H1 (cell line): ENCODE measurements at regions not wholly inside any gene's neighbourhood (a gene's known extent, or its start where the extent isn't known, plus 50 kb on each side); places are given as distances from the start of the nearest gene placed in this dataset.

Experiments
- CTCF ChIA-PET: fragments of 300-600 bp; sonication (Branson Sonifier 250); formaldehyde crosslinking; loops from one replicate; lab custom pipeline; 2021; ENCODE audit not compliant: partially characterized antibody; lab: Charles Lee
- POLR2A ChIA-PET: fragments of 300-600 bp; sonication (Branson Sonifier 250); formaldehyde crosslinking; loops from one replicate; lab custom pipeline; 2021; ENCODE audit warnings: inconsistent platforms; ENCODE audit not compliant: partially characterized antibody; lab: Charles Lee
- DNase-seq, 2 experiments: peaks; one replicate each; pipeline versions ENCODE4 v3.0.0 to v3.0.0-alpha.2; 2010 to 2022; ENCODE audit warnings: low spot score in 2 of 2, low read depth in 1 of 2, mixed read lengths in 1 of 2
- FAIRE-seq: peaks from 2 replicates; lab custom pipeline; 2011; peaks lifted over from hg19 to GRCh38; lab: Jason Lieb, UNC
- H2AFZ ChIP-seq: 2 replicates; pipeline ENCODE4 v1.8.1; 2012; ENCODE audit warnings: low read length, inconsistent platforms
- H2AK5ac ChIP-seq: 2 replicates; pipeline ENCODE4 v1.6.1; 2013; ENCODE audit warnings: low read depth, low read length
- H2BK120ac ChIP-seq: replicated peaks from 2 replicates; pipeline ENCODE3; 2013; ENCODE audit warnings: low read depth, low read length, inconsistent platforms
- H2BK12ac ChIP-seq: 2 replicates; pipeline ENCODE4 v1.6.1; 2013; ENCODE audit warnings: low read depth, low read length
- H2BK15ac ChIP-seq: 2 replicates; pipeline ENCODE4 v1.6.1; 2013; ENCODE audit warnings: low read length
- H2BK20ac ChIP-seq: 2 replicates; pipeline ENCODE4 v1.6.1; 2013; ENCODE audit warnings: low read length
- H2BK5ac ChIP-seq: 2 replicates; pipeline ENCODE4 v1.6.1; 2013; ENCODE audit warnings: low read depth, low read length
- H3K14ac ChIP-seq: 2 replicates; pipeline ENCODE4 v1.6.1; 2013; ENCODE audit warnings: inconsistent platforms; ENCODE audit not compliant: insufficient read length
- H3K18ac ChIP-seq: 2 replicates; pipeline ENCODE4 v1.6.1; 2013; ENCODE audit warnings: low read length; ENCODE audit errors: extremely low read depth
- H3K23ac ChIP-seq: 2 replicates; pipeline ENCODE4 v1.6.1; 2013; ENCODE audit warnings: inconsistent platforms; ENCODE audit not compliant: insufficient read length
- H3K23me2 ChIP-seq: 2 replicates; pipeline ENCODE4 v1.6.1; 2013; ENCODE audit warnings: low read depth, low read length
- H3K27ac ChIP-seq: 2 replicates; pipeline ENCODE4 v1.6.1; 2011; ENCODE audit warnings: low read depth, low read length, inconsistent platforms
- H3K27me3 ChIP-seq, 4 experiments: replicated peaks in 1 of 4; 1 replicate in 1 of 4; 2 replicates in 3 of 4; pipeline versions ENCODE4 v1.6.1 to v1.8.1; 2011 to 2013; ENCODE audit warnings: low read length in 3 of 4, mild to moderate bottlenecking in 3 of 4, inconsistent platforms in 2 of 4, mixed read lengths in 2 of 4, moderate library complexity in 1 of 4; ENCODE audit not compliant: control insufficient read depth in 3 of 4, insufficient read depth in 3 of 4; ENCODE audit errors: extremely low read depth in 1 of 4
- H3K36me3 ChIP-seq, 4 experiments: 2 replicates each; pipeline versions ENCODE4 v1.6.1 to v1.8.1; 2011 to 2013; ENCODE audit warnings: mild to moderate bottlenecking in 4 of 4, low read length in 3 of 4, moderate library complexity in 2 of 4, control low read depth in 1 of 4, inconsistent platforms in 1 of 4; ENCODE audit not compliant: insufficient read depth in 4 of 4, control insufficient read depth in 2 of 4
- H3K4ac ChIP-seq: replicated peaks from 2 replicates; pipeline ENCODE3; 2013; ENCODE audit warnings: low read length, low read depth, mixed read lengths, inconsistent platforms; ENCODE audit not compliant: insufficient read length
- H3K4me1 ChIP-seq, 4 experiments: replicated peaks in 1 of 4; 1 replicate in 1 of 4; 2 replicates in 3 of 4; pipeline versions ENCODE4 v1.6.1 to v1.8.1; 2011 to 2013; ENCODE audit warnings: low read length in 3 of 4, inconsistent platforms in 2 of 4, mixed read lengths in 1 of 4; ENCODE audit not compliant: insufficient read depth in 4 of 4, control insufficient read depth in 3 of 4
- H3K4me2 ChIP-seq, 2 experiments: 2 replicates each; pipeline versions ENCODE4 v1.6.1 to v1.8.1; 2011 to 2013; ENCODE audit warnings: low read depth in 2 of 2, low read length in 2 of 2, control low read depth in 1 of 2, inconsistent platforms in 1 of 2, mild to moderate bottlenecking in 1 of 2; ENCODE audit not compliant: insufficient read depth in 1 of 2
- H3K4me3 ChIP-seq, 4 experiments: fragments of 200-600, 300-600 bp in 1 of 4; sonication (generic), shearing (Covaris generic), sonication (Bioruptor Twin) in 1 of 4; 2 replicates each; pipeline versions ENCODE4 v1.5.1 to v1.8.1; 2011 to 2016; ENCODE audit warnings: low read length in 4 of 4, low read depth in 3 of 4, control low read depth in 2 of 4, inconsistent platforms in 2 of 4, mild to moderate bottlenecking in 2 of 4, mixed read lengths in 1 of 4, moderate library complexity in 1 of 4; ENCODE audit not compliant: insufficient read depth in 2 of 4; ENCODE audit errors: extremely low read depth in 1 of 4
- H3K56ac ChIP-seq: replicated peaks from 2 replicates; pipeline ENCODE3; 2013; ENCODE audit warnings: low read depth, mild to moderate bottlenecking, mixed read lengths, low read length, inconsistent platforms; ENCODE audit not compliant: insufficient read length
- H3K79me1 ChIP-seq: 2 replicates; pipeline ENCODE4 v1.6.1; 2013; ENCODE audit warnings: low read depth, low read length, control low read depth
- H3K79me2 ChIP-seq, 2 experiments: 2 replicates each; pipeline versions ENCODE4 v1.6.1 to v1.8.1; 2012 to 2013; ENCODE audit warnings: low read length in 2 of 2, mild to moderate bottlenecking in 2 of 2, inconsistent platforms in 1 of 2; ENCODE audit not compliant: insufficient read depth in 2 of 2, control insufficient read depth in 1 of 2
- H3K9ac ChIP-seq, 4 experiments: replicated peaks in 1 of 4; 1 replicate in 1 of 4; 2 replicates in 3 of 4; pipeline versions ENCODE4 v1.6.1 to v1.8.1; 2011 to 2013; ENCODE audit warnings: low read depth in 3 of 4, low read length in 3 of 4, control low read depth in 2 of 4, mild to moderate bottlenecking in 2 of 4, moderate library complexity in 2 of 4, inconsistent platforms in 1 of 4; ENCODE audit errors: extremely low read depth in 1 of 4
- H3K9me3 ChIP-seq, 2 experiments: 2 replicates each; pipeline versions ENCODE4 v1.6.1 to v1.8.1; 2012 to 2013; ENCODE audit warnings: mild to moderate bottlenecking in 2 of 2, moderate library complexity in 2 of 2, control low read depth in 1 of 2, inconsistent platforms in 1 of 2, low read depth in 1 of 2, low read length in 1 of 2, mixed read lengths in 1 of 2; ENCODE audit not compliant: insufficient read depth in 2 of 2
- H4K20me1 ChIP-seq, 2 experiments: replicated peaks in 1 of 2; 2 replicates each; pipeline versions ENCODE3 to v1.8.1; 2011 to 2013; ENCODE audit warnings: inconsistent platforms in 2 of 2, low read length in 2 of 2, mild to moderate bottlenecking in 1 of 2; ENCODE audit not compliant: insufficient read depth in 2 of 2, control insufficient read depth in 1 of 2
- H4K5ac ChIP-seq: 2 replicates; pipeline ENCODE4 v1.6.1; 2013; ENCODE audit warnings: low read length, low read depth, mixed read lengths, inconsistent platforms; ENCODE audit not compliant: insufficient read length
- H4K8ac ChIP-seq: 2 replicates; pipeline ENCODE4 v1.8.0; 2013; ENCODE audit warnings: mild to moderate bottlenecking, moderate library complexity, low read length, inconsistent platforms; ENCODE audit not compliant: insufficient read depth; ENCODE audit errors: extremely low read depth
- H4K91ac ChIP-seq: replicated peaks from 2 replicates; pipeline ENCODE3; 2013; ENCODE audit warnings: low read length, mixed read lengths, inconsistent platforms; ENCODE audit not compliant: insufficient read length
- ASH2L ChIP-seq: fragments of 200-600, 300-600 bp; sonication (generic); IDR thresholded peaks from one replicate; pipeline ENCODE4 v1.7.1; 2017; ENCODE audit warnings: low read length
- ATF3 ChIP-seq: IDR thresholded peaks from 2 replicates; pipeline ENCODE4 v1.6.1; 2011; ENCODE audit warnings: low read depth, mild to moderate bottlenecking, low read length; ENCODE audit not compliant: insufficient read depth
- BCL11A ChIP-seq, 2 experiments: IDR thresholded peaks; one replicate each; pipeline ENCODE4 v1.6.1; 2011; ENCODE audit warnings: low read depth in 2 of 2, low read length in 2 of 2, mild to moderate bottlenecking in 2 of 2
- RAD21 ChIP-seq, 2 experiments: IDR thresholded peaks in 1 of 2; conservative IDR thresholded peaks in 1 of 2; 2 replicates each; pipeline ENCODE4 v1.6.1; 2011; ENCODE audit warnings: low read depth in 2 of 2, low read length in 2 of 2, improper control_type of control experiment in 1 of 2, inconsistent platforms in 1 of 2, mild to moderate bottlenecking in 1 of 2, moderate library complexity in 1 of 2
- SRF ChIP-seq: IDR thresholded peaks from 2 replicates; pipeline ENCODE4 v1.6.1; 2011; ENCODE audit warnings: mild to moderate bottlenecking, low read depth, low read length, moderate library complexity
- YY1 ChIP-seq: IDR thresholded peaks from 2 replicates; pipeline ENCODE4 v1.6.1; 2011; ENCODE audit warnings: low read depth, mild to moderate bottlenecking, low read length
- WGBS, 2 experiments: shearing (Covaris generic) in 1 of 2; methylation state at CpG; one replicate each; pipeline versions ENCODE4 v1.1.6 to v1.1.7; 2013 to 2015; ENCODE audit warnings: low lambda C conversion rate in 2 of 2, mixed read lengths in 2 of 2, inconsistent platforms in 1 of 2, low coverage in 1 of 2, missing lambda C conversion rate in 1 of 2; ENCODE audit not compliant: insufficient replicate concordance in 2 of 2, insufficient coverage in 1 of 2, insufficient read length in 1 of 2; ENCODE audit errors: extremely low coverage in 1 of 2, missing lambda C conversion rate in 1 of 2; 5-methylcytosine and 5-hydroxymethylcytosine counted together

- H2AFZ ChIP-seq = no peak overlapping the region
- ChIA-PET POLR2A (no interaction called here), CTCF (no interaction called here)
- H2BK20ac ChIP-seq = no peak overlapping the region
- no peak overlapping the region for H3K4me2 ChIP-seq
- H3K23me2 ChIP-seq = no peaks in the 10 kb centered on the region
- H3K79me1 ChIP-seq = no peaks in the 10 kb centered on the region
- no peak overlapping the region for H3K18ac ChIP-seq
- H4K5ac ChIP-seq = no peak overlapping the region
- H2BK12ac ChIP-seq = no peak overlapping the region
- no peaks in the 10 kb centered on the region for H3K27me3 ChIP-seq
- no peak overlapping the region for H2BK15ac ChIP-seq
- DNase-seq (no peak), FAIRE-seq (no peak)
- no peaks in the 10 kb centered on the region for H4K20me1 ChIP-seq
- H3K9me3 ChIP-seq = no peaks in the 10 kb centered on the region
- no peak for TF ChIP-seq YY1
- TF ChIP-seq SRF = no peak
- TF ChIP-seq ASH2L = no peak
- TF ChIP-seq RAD21 (IDR thresholded peaks at IDR 0.05 in 1 of 2, conservative IDR thresholded peaks at IDR 0.05 in 1 of 2; ENCODE audit: low read depth in 2 of 2, low read length in 2 of 2) = no peak
- no peak for TF ChIP-seq ATF3
- no peak for TF ChIP-seq BCL11A (IDR thresholded peaks at IDR 0.05; ENCODE audit: low read depth in 2 of 2, low read length in 2 of 2)
- no peak overlapping the region for H3K4me3 ChIP-seq
- H3K36me3 ChIP-seq = no peaks in the 10 kb centered on the region
- H3K14ac ChIP-seq = no peak overlapping the region
- H2BK5ac ChIP-seq = no peak overlapping the region
- no peak overlapping the region for H3K9ac ChIP-seq
- H2BK120ac ChIP-seq = no peak overlapping the region
- no peaks in the 10 kb centered on the region for H3K79me2 ChIP-seq
- H3K4ac ChIP-seq = no peak overlapping the region
- no peak overlapping the region for H2AK5ac ChIP-seq
- H4K8ac ChIP-seq = no peak overlapping the region
- no peaks in the 10 kb centered on the region; a peak in 1 of 7 replicates for H3K4me1 ChIP-seq
- 87% methylated on average over 7 of the region's 7 CpGs; no CpG with 5 or more reads in 1 of the 2 experiments for WGBS, 2 experiments
- no peak overlapping the region for H4K91ac ChIP-seq
- no peak overlapping the region for H3K23ac ChIP-seq
- H3K56ac ChIP-seq = no peak overlapping the region
- H3K27ac ChIP-seq = no peak overlapping the region
Measured at GRCh38 chr6:23183846-23184245, 614.5 kb downstream of the HDGFL1 start.
